ENCODE measurements at regions not wholly inside any gene's neighbourhood (a gene's known extent, or its start where the extent isn't known, plus 50 kb on each side); places are given as distances from the start of the nearest gene placed in this dataset.
A peak's percentile ranks its signal among the peaks of the same experiment; 100 is the strongest.

- Histone ChIP-seq H3K27me3 (ENCODE audit: insufficient read depth, low read length, poor library complexity, severe bottlenecking) (no peaks in the 10 kb centered on the region), H3K9me3 (ENCODE audit: insufficient read depth, low read depth, low read length) (no peaks in the 10 kb centered on the region), H2AFZ (ENCODE audit: low read length) (no peak overlapping the region), H3K9me2 (replicated peaks; ENCODE audit: low read depth, low read length) (no peaks in the 10 kb centered on the region), H3K4me2 (ENCODE audit: low read depth, low read length, poor library complexity, severe bottlenecking) (no peak overlapping the region), H4K20me1 (ENCODE audit: insufficient read depth, low read length, poor library complexity, severe bottlenecking) (no peaks in the 10 kb centered on the region), H3K4me1 (ENCODE audit: insufficient read depth, low read length, poor library complexity, severe bottlenecking) (peaks cover 5% of the 10 kb centered on the region), H3K4me3 (ENCODE audit: low read length, poor library complexity, severe bottlenecking) (no peak overlapping the region), H3K36me3 (ENCODE audit: insufficient read depth, low read length) (no peaks in the 10 kb centered on the region), H3F3A (ENCODE audit: low read depth) (no peaks in the 10 kb centered on the region), H3K79me2 (ENCODE audit: insufficient read depth, low read length) (no peaks in the 10 kb centered on the region), H3K9ac (ENCODE audit: low read depth, low read length, poor library complexity, severe bottlenecking) (no peak overlapping the region)
- TF ChIP-seq CTCF (conservative IDR thresholded peaks at IDR 0.05; ENCODE audit: low read length) (no peak), EZH2phosphoT487 (IDR thresholded peaks at IDR 0.05; ENCODE audit: borderline replicate concordance) (no peak)
Measured at GRCh38 chr18:63062246-63062645, 257.3 kb downstream of the BCL2 start.

- no peaks in the 10 kb centered on the region for H3K9me2 ChIP-seq (replicated peaks; ENCODE audit: low read depth, low read length)
- H3K36me3 ChIP-seq (ENCODE audit: insufficient read depth, low read length) = no peaks in the 10 kb centered on the region
- no peaks in the 10 kb centered on the region for H3F3A ChIP-seq (ENCODE audit: low read depth)
- H2AFZ ChIP-seq (ENCODE audit: low read length) = no peak overlapping the region
- H3K9me3 ChIP-seq (ENCODE audit: insufficient read depth, low read depth, low read length) = no peaks in the 10 kb centered on the region
- no peaks in the 10 kb centered on the region for H3K27me3 ChIP-seq (ENCODE audit: insufficient read depth, low read length, poor library complexity, severe bottlenecking)
- H3K4me2 ChIP-seq (ENCODE audit: low read depth, low read length, poor library complexity, severe bottlenecking) = no peak overlapping the region
- no peak overlapping the region for H3K4me3 ChIP-seq (ENCODE audit: low read length, poor library complexity, severe bottlenecking)
- peaks cover 5% of the 10 kb centered on the region for H3K4me1 ChIP-seq (ENCODE audit: insufficient read depth, low read length, poor library complexity, severe bottlenecking)
- TF ChIP-seq CTCF (conservative IDR thresholded peaks at IDR 0.05; ENCODE audit: low read length) (no peak), EZH2phosphoT487 (IDR thresholded peaks at IDR 0.05; ENCODE audit: borderline replicate concordance) (no peak)
- H4K20me1 ChIP-seq (ENCODE audit: insufficient read depth, low read length, poor library complexity, severe bottlenecking) = no peaks in the 10 kb centered on the region
- no peak overlapping the region for H3K9ac ChIP-seq (ENCODE audit: low read depth, low read length, poor library complexity, severe bottlenecking)
- H3K79me2 ChIP-seq (ENCODE audit: insufficient read depth, low read length) = no peaks in the 10 kb centered on the region
Measured at GRCh38 chr18:63061303-63061702, 258.3 kb downstream of the BCL2 start.

GRCh38 chr18:63058521-63058920 is 261.0 kb downstream of the BCL2 start:
- H3F3A ChIP-seq (ENCODE audit: low read depth) = no peaks in the 10 kb centered on the region
- no peaks in the 10 kb centered on the region for H3K9me3 ChIP-seq (ENCODE audit: insufficient read depth, low read depth, low read length)
- no peaks in the 10 kb centered on the region for H3K79me2 ChIP-seq (ENCODE audit: insufficient read depth, low read length)
- H3K4me3 ChIP-seq (ENCODE audit: low read length, poor library complexity, severe bottlenecking) = no peak overlapping the region
- no peak overlapping the region for H3K9ac ChIP-seq (ENCODE audit: low read depth, low read length, poor library complexity, severe bottlenecking)
- H3K27me3 ChIP-seq (ENCODE audit: insufficient read depth, low read length, poor library complexity, severe bottlenecking) = no peaks in the 10 kb centered on the region
- no peaks in the 10 kb centered on the region for H3K9me2 ChIP-seq (replicated peaks; ENCODE audit: low read depth, low read length)
- no peak overlapping the region for H3K4me2 ChIP-seq (ENCODE audit: low read depth, low read length, poor library complexity, severe bottlenecking)
- peak overlapping the region; percentile 32 for H2AFZ ChIP-seq (ENCODE audit: low read length)
- TF ChIP-seq EZH2phosphoT487 (IDR thresholded peaks at IDR 0.05; ENCODE audit: borderline replicate concordance) = no peak
- TF ChIP-seq CTCF (conservative IDR thresholded peaks at IDR 0.05; ENCODE audit: low read length) = no peak
- H4K20me1 ChIP-seq (ENCODE audit: insufficient read depth, low read length, poor library complexity, severe bottlenecking) = no peaks in the 10 kb centered on the region
- H3K36me3 ChIP-seq (ENCODE audit: insufficient read depth, low read length) = no peaks in the 10 kb centered on the region
- H3K4me1 ChIP-seq (ENCODE audit: insufficient read depth, low read length, poor library complexity, severe bottlenecking) = peaks cover 15% of the 10 kb centered on the region
